ENCODE measurements at regions not wholly inside any gene's neighbourhood (a gene's known extent, or its start where the extent isn't known, plus 50 kb on each side); places are given as distances from the start of the nearest gene placed in this dataset.

DNA sequence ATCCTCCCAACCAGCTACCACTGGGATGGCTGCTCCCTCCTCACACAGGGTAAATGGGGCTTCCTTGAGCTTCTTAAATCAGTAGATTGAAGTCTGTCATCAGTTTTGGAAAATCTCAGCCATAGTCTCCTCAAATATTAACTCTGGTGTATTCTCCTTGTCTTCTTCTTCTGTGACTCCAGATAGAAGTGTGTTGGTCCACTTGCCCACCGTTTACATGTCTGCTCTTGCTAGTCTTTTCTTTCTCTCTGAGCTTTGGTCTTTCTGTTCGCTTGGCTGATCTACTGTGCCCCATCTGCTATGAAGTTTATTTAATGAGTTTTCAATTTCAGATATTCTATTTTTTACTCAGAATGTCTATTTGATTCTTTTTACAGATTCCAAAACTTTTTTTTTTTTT, 281.7 kb upstream of the HDAC4 start:
- DNase-seq: no peak

DNA sequence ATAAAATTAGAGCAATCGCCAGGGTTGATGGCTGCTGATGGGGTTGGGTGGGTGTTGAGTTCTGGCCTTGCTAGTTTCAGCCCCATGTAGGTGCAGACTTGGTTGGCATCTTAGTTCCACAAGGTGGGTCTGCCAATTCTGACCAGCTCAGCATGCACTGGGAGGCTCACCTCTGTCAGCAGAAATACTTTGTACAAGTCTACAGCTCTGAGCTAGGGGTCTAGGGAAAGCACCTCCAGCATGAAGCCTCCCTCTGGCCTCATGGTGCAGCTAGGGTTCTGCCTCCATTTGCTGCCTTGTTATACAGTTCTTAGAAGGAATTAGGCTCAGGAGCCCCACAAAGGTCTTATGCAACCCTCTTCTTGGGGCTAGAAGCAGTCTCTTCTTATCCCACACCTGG, 278.9 kb upstream of the HDAC4 start:
- no peak for DNase-seq

DNA sequence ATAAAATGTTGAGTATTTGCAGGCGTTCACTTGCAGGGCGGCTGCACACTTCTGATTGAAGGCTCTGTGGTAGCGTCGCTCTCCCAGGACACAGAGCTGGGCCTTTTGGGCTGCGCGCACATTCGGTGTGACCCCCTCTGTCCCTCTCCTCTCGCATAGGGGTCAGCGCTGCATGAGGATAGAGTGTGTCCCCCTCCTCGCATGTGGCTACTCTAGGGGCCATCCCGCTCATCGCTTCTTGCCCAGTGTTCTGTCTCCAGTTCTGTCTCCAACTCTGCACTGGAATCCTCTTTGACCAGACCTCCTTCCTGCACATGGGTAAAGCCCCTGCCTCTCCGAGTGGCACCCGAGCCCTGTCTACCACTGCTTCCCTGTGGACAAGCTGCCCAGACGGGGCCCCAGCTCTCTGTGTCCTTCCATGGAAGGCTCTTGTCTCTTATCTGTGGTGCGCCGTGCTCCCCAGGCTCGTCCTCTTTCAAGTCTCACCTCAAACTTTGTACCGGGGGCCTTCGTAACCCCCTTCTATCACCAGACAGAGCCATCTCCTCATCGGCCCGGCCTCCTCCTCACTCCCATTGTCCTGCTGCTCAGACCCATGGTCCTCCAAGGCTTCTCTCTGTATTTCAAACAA, 278.0 kb upstream of the HDAC4 start:
- no peak for DNase-seq

DNA sequence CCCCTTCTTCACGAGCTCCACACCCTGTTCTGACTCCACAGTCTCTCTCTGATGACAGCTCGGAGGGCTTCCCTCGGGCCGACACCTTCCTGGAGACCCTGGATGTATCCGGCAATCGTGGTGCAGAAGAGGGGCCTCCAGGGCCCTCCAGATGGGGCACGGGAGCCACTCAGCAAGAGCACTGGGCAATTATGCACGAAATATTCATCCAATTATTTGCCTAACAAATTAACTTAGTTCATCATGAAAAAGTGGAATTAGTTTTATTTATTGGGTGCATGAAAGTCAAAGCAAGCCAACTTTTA, 277.3 kb upstream of the HDAC4 start:
- no peak for DNase-seq

DNA sequence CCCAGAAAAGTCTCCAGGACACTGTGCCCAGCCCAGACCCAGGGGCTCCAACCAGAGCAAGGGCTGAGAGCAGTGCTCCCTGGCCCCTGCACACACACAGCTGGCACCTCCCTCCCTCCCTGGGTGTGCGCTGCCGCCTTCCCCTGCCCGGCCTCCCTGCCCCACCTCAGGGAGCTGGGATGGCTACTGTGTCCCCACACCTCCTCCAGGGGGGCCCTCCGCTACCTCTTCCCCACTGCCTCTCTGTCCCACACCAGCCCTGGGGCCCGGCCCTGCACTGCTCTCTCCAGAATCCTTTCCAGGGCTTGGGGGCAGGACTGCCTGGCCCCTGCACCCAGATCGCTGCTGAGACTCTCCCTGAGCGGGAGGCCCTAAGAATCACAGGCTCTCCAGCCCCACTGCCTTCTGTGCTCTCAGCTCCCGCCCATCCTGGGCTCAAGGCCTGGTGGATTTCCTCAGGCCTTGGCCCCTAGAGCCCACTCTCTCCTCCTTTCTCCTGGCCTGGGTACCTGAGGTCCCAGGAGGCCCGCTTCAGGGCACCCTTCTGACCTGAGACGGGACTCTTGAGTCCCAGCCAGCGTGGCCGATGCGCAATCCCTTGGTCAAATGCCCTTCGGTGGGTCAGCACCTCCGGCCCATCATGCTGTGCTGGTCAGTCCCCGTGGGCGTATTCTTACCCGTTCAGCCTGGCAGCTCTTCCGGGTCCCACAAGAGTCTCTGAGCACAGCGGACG, 276.8 kb upstream of the HDAC4 start:
- DNase-seq: no peak

DNA sequence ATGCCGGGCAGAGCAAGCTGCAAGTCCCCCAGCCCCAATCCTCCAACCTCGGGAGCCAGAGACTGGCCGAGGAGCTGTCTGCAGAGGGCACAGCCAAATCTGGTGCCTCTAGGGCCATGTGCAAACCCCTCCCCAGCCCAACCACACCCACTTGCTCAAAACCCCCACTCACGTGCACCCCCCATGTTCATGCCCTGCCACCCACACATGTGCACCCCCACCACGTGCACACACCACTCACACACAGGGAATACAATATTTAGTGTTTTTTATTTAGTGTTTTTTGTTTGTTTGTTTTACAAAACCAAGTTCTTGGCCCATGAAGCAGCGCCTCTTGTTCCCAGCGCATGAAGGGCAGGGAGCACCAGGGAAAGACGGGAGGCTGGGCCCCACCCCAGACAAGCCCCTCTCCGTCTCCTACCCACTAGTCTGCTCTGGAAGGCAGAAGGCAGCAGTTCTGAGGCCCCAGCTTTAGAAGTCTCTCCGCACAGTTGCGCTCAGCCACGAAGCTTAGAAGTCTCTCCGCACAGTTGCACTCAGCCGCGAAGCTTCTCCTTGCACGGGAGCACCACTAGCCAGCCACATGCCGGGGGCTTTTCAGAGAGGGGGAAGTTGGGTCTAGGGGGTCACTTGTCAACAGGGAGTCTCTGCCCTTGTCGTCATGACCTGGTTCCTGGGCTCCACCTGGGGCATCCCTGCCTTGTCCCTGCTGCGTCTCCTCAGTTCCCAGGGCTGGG, 276.1 kb upstream of the HDAC4 start:
- DNase-seq: no peak

DNA sequence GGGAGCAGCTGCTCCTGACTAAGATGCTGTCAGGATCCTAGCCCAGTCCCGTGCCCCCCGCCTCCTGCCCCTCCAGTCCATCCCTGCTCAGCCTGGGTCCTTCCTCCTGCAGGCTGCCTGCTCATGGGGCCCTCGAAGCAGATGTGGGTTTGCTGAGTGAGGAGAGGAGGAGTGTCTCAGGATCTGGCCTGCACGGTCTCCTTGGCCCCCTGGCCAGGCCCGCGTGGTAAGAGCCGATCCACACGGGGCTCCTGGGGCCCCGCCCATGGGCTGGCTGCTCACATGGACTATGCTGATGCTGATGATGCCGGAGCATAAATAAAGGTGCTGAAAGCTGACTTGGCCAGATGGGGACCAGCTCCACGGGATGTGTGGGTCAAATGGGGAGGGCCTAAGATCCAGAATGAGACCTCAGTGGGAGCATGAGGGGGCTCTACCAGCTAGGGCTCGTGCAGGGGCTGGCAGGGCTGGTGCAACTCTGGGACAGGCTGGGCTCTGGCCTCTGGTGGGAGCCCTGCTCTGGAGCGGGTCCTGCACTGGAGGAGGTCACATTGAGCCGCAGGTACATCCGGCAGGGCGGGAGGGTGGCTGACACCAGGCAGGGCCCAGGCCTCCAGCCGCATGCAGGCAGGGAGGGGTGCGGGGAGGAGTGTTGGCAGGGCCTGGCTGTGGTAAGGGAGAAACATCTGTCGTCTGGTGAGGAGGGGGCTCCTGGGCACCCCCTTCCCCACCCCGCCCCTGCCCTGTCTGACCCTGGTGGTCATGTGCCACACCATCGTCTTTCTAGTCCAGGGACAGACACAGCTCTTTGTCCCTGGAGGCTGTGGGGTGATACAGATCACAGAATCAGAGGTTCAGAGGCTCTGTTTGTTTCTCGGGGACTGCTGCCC, 275.3 kb upstream of the HDAC4 start:
- DNase-seq: no peak

DNA sequence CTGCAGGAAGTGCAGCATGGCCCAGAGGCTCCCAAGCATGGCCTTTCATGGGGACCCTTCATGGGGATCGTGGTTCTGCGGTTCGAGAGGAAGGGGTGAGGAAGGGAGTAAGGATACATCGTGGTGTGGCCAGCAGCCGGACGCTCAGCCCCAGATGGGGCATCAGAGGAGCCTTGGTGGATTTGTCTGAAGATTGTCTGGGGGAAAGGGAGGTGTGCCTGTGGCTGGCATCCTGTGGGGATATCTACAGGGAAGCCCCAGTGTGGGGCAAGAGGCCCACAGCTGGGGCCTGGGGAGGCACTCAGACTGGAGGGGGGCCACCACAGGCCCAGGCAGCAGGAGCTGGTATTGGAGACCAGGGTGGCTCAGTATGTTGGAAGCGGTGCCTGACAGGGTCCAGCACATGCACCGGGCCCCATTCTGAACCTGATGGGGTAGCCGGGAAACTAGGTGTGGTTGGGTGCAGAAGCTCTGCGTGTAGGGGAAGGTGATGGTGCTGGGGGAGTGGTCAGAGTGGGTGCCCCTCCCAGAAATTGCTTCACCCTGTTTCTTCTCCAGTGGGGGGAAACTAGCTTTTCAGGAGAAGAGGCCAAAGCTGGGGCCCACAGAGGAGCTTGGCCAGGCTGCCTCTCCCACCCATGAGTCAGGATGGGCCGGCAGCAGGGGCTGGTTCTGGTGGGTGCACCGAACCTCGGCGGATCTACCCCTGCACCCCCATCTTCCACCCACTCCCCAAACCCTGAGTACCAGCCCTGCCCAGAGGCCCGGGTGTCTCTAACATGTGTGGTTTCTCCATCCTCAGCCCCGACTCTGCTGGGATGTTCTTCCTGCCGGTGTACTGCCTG, 274.4 kb upstream of the HDAC4 start:
- DNase-seq: no peak

DNA sequence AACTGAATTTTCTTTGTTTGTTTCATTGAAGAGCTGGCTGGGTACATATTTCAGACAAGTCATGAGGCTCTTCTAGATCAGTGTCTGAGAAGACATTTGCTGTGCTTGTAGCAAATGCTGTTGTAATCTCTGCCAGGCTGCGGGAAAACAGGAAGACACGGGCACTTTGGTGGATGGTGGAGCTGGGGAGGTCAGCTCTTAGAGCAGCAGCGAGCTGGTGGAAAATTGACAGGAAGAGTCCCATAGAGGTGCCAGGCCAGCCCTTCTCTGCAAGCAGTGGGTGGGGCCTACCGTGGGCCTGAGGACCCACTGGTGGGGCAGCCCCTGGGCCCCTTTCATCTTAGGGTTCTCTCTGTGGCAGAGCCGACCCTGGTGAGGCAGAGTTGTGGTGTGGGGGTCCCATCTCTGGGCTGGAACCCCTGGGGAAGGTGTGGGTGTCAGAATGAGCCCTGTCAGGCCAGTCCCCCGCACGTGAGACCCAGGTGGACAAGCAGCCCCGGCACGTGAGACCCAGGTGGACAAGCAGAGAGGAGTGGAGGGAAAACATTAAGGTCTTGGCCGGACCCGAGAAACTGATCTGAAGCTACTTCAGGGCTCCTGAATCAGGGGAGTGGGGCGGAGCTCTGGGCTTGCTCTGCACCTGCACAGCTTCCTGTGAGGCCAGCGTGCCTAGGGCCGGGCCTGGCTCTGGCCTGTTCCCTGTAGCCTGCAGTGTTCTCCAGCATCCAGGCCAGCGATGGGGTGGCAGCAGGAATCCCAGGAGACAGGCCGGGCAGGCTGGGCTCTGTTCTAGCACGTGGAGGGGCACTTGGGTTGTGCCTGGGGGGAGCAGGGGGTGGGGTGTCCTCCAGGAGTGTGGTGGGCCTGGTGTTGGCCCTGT, 273.5 kb upstream of the HDAC4 start:
- DNase-seq: no peak

DNA sequence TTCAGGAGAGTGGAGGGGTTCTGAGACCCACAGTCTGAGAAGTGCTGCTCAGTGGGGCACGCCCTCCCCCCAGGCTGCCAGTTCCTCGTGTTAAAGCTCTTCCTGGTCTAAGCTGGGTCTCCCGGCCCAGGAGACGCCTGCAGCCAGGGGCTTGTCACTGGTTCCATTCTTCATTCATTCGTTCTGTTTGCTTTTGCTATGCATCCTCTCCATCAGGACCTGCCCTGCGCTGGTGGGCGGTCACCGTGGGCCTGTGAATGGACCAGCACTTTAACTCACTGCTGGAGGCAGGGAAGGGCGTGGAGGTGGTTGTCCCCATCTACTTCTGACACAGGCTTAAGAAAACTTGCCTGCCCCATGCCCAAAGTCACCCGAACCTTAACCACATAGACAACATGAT, 272.8 kb upstream of the HDAC4 start:
- DNase-seq: no peak

DNA sequence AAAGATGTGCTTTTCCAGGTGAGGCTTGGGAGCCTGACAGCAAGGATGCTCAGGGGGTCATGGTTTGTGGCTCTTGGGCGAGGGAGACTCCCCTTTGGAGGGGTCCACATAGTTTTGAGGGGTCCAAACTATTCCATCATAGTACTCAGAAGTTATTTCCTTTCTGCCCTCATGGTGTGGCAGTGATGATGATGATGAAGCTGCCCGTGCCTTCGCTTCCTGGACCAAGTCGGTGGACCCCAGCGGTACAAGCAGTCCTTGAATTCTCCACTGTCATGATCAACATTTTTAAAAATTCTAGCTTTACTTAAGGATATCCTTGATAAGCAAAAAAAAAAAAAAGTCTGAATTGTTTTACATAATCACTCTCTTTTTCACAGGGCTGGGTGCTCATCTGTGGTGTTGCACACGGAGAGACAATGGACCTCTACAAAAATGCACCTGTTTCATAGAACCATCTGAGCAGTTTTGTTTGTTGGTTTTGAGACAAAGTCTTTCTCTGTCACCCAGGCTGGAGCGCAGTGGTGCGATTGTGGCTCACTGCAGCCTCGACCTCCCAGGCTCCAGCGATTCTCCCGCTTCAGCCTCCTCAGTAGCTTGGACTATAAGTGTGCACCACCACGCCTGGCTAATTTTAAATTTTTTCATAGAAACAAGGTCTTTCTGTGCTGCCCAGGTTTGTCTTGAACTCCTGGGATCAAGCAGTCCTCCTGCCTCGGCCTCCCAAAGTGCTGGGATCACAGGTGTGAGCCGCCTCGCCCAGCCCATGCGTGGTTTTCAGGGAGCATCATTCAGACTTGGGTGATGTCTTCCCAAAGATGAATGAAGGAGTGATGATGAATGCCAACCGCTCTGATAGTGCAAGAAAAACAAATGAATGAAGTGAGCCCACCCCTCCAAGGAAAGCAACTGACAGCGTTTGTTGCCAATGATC, 271.4 kb upstream of the HDAC4 start:
- DNase-seq: no peak

DNA sequence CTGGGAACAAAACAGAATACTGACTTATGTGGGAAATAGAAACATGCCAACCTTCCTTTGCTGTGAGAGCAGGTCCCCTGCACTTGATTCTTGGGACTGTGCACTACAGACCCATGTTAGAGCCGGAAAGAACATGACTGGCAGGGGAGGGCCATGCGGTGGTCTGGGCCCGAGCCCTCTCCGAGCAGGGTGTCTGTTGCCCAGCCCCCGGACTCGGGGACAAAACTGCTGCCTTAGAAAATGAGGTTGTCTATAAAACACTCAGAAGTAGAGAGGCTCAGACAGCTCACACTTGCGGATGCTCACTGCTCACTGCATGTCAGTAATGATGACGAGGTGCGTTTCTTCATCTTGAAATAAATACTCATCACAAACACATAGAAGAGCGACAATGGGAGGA, 270.7 kb upstream of the HDAC4 start:
- no peak for DNase-seq

DNA sequence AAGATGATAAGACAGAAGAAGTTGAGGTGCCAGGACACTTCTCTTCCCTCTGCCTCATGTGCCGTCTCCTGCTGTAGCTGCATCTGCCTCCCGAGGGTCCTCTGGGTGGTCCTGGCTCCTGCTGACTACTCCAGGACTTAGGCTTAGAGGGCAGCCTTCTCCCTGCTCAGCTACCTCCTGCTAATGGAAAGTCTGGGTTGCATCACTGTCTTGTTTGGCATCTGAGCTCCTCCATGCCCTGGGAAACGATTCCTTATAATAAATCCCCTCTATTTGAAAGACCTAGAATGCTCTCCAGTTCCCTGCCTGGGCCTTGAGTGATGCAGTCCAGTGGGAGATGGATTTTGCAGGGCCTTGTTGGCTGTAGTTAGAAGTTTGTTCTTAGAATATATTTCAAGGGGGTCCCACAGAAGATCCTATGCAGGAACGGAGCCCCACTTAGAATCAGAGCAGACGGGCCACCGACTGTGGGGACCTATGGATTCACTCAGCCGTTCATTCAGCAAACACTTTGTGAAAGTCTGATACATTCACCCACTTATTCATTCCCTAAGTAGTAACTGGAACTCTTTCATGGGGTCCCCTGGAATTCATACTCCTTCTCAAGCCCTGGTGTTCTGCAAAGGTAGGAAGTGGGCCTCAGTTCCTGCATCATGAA, 269.8 kb upstream of the HDAC4 start:
- DNase-seq: no peak

DNA sequence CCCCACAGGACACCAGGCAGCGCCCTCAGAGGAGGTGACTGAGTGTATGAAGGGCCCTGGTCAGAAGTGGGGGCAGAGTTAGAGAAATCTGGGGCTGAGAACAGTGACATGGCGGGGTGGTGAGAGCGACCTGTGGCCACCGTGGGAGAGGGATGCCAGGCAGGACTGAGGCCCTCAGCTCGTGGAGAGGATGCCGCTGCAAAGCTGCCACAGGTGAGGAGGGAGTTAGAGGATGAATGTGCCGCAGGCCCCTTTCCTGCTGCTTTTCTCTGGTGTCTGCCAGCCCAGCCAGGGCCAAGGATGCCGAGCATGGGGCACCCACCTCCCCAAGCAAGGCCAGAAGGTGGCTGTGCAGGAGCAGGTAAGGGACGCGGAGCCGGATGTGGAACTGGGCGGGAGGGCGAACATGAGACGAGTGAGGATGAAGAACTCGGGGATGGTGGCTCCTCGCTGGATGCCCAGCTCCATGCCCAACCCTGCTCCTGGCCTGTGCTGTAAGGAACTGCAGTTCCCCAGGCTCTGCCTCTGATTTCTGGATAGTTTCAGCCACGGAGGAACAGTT, 269.2 kb upstream of the HDAC4 start:
- no peak for DNase-seq

DNA sequence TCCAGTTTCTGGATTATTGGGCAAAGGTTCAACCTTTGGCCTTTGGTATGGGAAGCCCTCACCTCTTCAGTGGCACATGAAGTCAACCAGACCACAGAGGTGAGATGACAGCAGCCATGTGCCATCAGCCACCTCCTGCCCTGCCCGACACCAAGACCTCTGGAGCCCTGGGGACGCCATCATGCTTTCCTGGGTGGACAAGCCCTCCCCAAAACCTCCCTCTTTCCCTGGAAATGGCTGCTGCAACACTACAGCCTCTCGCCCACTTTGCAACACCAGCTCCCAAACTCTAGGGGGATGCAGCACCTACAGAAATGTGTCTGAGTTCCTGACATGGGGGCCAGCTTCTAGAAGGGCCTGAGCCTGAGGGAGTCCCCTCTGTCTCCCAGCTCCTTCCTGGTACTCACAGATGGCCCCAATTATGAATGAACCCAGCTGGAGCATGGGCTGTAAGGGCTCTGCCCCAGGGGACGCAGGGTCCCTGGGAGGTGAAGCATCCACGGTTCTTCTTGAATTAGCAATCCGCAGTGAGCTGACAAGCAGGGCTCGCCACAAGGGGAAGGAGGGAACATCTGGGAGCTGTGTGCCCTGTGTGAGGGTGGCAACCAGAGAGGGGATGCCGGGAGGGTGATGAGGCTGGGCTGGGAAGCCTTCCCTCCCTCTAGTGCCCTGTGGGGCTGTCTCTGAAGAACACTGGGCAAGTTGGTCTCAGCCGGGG, 268.5 kb upstream of the HDAC4 start:
- no peak for DNase-seq

DNA sequence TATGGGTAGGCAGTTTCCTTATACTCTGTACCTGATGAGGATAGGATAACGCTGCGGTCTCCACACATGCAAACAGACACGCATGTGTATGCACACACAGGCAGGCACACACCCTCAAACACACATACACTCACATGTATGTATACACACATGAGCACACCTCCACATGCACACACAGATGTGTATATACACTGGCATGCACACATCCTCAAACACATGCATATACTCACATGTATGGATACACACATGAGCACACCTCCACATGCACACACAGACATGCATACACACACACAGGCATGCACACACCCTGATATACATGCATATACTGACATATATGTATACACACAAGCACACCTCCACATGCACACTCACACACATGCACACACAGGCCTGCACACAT, 267.8 kb upstream of the HDAC4 start:
- no peak for DNase-seq

DNA sequence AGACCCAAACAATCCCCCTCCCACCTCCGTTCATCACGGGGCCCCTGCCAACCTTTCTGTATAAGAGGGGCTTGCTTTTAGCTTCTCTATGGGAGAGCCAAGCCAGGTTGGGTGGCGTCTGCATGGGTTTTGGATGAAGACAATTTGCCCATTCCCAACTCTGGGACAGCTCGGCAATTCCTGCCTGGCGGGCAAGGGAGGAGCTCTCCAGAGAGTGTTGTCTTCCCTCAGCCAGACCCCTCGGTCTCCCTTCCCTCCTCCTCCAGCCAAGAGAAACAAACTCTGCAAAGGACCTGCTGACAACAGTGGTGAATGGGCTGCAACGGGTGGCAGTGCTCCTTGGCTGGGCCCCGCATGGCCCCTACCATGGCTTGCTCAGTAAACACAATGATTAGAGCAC, 267.2 kb upstream of the HDAC4 start:
- no peak for DNase-seq

DNA sequence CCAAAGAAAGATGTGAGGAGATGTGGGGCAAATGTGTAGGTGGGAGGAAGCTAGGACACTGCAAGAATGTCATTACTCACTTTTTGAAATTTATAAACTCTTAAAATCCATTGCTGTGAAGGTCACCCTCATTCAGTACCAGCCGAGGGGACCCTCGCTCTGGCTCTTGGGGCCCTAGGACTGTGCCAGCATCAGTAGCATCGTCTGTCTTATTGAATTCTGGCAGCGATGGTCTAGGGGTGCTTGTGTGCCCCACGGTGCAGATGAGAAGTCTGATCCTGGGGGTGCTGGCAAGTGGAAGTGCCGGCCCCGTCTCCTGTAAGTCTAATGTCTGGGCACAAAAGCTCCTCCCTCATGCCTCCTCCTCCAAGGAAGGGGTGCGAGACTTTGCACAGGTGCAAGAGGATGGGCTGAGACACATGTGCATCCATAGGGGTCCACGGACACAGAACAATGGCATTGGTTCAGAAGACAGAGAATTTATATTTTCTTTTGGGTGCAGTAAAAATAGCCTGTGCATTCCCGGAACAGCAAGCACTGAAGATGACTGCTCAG, 266.7 kb upstream of the HDAC4 start:
- DNase-seq: no peak
